Body of pancreas (tissue), 4 donors: ENCODE measurements at regions not wholly inside any gene's neighbourhood (a gene's known extent, or its start where the extent isn't known, plus 50 kb on each side); places are given as distances from the start of the nearest gene placed in this dataset.

ENCODE experiments used
- POLR2A ChIP-seq, 3 donors: fragments of 450-650 bp; IDR thresholded peaks; one replicate each; pipeline ENCODE4 v1.6.1; 2016; ENCODE audit warnings: antibody characterized with exemption in 3 of 3, mild to moderate bottlenecking in 2 of 3
- TF ChIP-seq, protein P1 (sequence below), 7 experiments: fragments of 450-650 bp in 4 of 7; fragments of 200-600 bp in 3 of 7; sonication (generic) in 3 of 7; IDR thresholded peaks; one replicate each; pipeline ENCODE4 v1.5.1; 2016 to 2019; ENCODE audit warnings: antibody characterized with exemption in 7 of 7

DNA sequence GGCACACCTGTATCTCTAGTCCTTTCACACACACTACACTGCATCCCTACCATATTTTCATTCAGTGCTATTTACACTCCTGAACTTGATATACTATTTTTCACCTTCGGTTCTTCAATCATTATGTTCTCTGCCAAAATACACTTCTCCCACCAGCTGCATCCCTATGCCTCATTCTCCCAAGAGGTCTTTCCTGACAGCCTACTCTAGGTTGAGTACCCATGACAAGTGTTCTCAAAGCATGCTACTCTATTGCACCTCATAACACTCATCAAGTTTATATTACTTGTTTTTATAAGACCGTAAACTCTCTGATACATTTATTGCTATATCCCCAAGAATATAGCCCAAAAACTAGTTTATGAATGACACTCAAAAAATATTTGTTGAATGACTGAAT is 549.5 kb downstream of the PYDC2 start:
- no peak for TF ChIP-seq POLR2A (IDR thresholded peaks at IDR 0.05)
- TF ChIP-seq, protein P1, sequence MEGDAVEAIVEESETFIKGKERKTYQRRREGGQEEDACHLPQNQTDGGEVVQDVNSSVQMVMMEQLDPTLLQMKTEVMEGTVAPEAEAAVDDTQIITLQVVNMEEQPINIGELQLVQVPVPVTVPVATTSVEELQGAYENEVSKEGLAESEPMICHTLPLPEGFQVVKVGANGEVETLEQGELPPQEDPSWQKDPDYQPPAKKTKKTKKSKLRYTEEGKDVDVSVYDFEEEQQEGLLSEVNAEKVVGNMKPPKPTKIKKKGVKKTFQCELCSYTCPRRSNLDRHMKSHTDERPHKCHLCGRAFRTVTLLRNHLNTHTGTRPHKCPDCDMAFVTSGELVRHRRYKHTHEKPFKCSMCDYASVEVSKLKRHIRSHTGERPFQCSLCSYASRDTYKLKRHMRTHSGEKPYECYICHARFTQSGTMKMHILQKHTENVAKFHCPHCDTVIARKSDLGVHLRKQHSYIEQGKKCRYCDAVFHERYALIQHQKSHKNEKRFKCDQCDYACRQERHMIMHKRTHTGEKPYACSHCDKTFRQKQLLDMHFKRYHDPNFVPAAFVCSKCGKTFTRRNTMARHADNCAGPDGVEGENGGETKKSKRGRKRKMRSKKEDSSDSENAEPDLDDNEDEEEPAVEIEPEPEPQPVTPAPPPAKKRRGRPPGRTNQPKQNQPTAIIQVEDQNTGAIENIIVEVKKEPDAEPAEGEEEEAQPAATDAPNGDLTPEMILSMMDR (IDR thresholded peaks at IDR 0.05) = no peak
